ENCODE measurements at regions not wholly inside any gene's neighbourhood (a gene's known extent, or its start where the extent isn't known, plus 50 kb on each side); places are given as distances from the start of the nearest gene placed in this dataset.

GRCh38 chrX:38937400-38937799 lies 136.1 kb downstream of the MID1IP1 start:
- H3K4me2 ChIP-seq = no peak overlapping the region
- no peak for DNase-seq
- TF ChIP-seq TCF12 (IDR thresholded peaks at IDR 0.05) (no peak), FOXJ3 (CRISPR knock-in tag; IDR thresholded peaks at IDR 0.05) (no peak), YY1 (IDR thresholded peaks at IDR 0.05; ENCODE audit: low read depth) (no peak), GATA2 (CRISPR knock-in tag; IDR thresholded peaks at IDR 0.05) (no peak), NRF1 (IDR thresholded peaks at IDR 0.05; ENCODE audit: low read depth, low read length) (no peak), FOSL2 (IDR thresholded peaks at IDR 0.05; ENCODE audit: borderline replicate concordance, low read depth) (no peak), USF2 (IDR thresholded peaks at IDR 0.05; ENCODE audit: borderline replicate concordance, low read depth, low read length) (no peak), FOXM1 (IDR thresholded peaks at IDR 0.05; ENCODE audit: low read depth) (no peak), POLR2AphosphoS5 (IDR thresholded peaks at IDR 0.05; ENCODE audit: low read depth, low read length) (no peak), IRF3 (IDR thresholded peaks at IDR 0.05; ENCODE audit: low read depth, low read length) (no peak), MEF2A (IDR thresholded peaks at IDR 0.05; ENCODE audit: borderline replicate concordance, low read depth) (no peak), RAD21 (IDR thresholded peaks at IDR 0.05; ENCODE audit: low read length) (no peak), USF1 (IDR thresholded peaks at IDR 0.05; ENCODE audit: borderline replicate concordance, low read depth) (no peak), RCOR1 (IDR thresholded peaks at IDR 0.05; ENCODE audit: low read length) (no peak), TEAD4 (IDR thresholded peaks at IDR 0.05; ENCODE audit: borderline replicate concordance, insufficient read depth) (no peak), SMC3 (IDR thresholded peaks at IDR 0.05; ENCODE audit: low read depth, low read length) (no peak), REST (IDR thresholded peaks at IDR 0.05; ENCODE audit: low read depth, low read length) (no peak)
- POLR2A ChIA-PET = no interaction called here
- no peaks in the 10 kb centered on the region for H3K9me3 ChIP-seq
- no peaks in the 10 kb centered on the region for H3F3A ChIP-seq (replicated peaks; ENCODE audit: insufficient read depth)
- H3K36me3 ChIP-seq (replicated peaks in 1 of 2; ENCODE audit: control insufficient read depth in 1 of 2, insufficient read depth in 2 of 2, low read length in 1 of 2) = no peaks in the 10 kb centered on the region
- no peak overlapping the region for H2AFZ ChIP-seq (ENCODE audit: low read depth)
- H4K20me1 ChIP-seq (ENCODE audit: insufficient read depth) = no peaks in the 10 kb centered on the region
- H3K27ac ChIP-seq (ENCODE audit: low read depth in 2 of 2, low read length in 1 of 2) = no peak overlapping the region
- no peaks in the 10 kb centered on the region for H3K4me1 ChIP-seq (ENCODE audit: control insufficient read depth in 1 of 2, insufficient read depth in 2 of 2, low read depth in 1 of 2, low read length in 1 of 2)
- no peak overlapping the region for H3K4me3 ChIP-seq (ENCODE audit: low read depth in 2 of 2, low read length in 1 of 2)
- CTCF ChIA-PET = no interaction called here
- H3K9me2 ChIP-seq = no peaks in the 10 kb centered on the region
- H3K79me2 ChIP-seq (ENCODE audit: insufficient read depth) = no peaks in the 10 kb centered on the region
- H3K27me3 ChIP-seq (ENCODE audit: insufficient read depth) = no peaks in the 10 kb centered on the region
- no peak overlapping the region for H3K9ac ChIP-seq
